ENCODE measurements at regions not wholly inside any gene's neighbourhood (a gene's known extent, or its start where the extent isn't known, plus 50 kb on each side); places are given as distances from the start of the nearest gene placed in this dataset.
"Not testable (repeated sequence)": the region's sequence is repeated elsewhere in the genome, so short reads cannot be mapped to it uniquely, and the experiment has no call there.

DNA sequence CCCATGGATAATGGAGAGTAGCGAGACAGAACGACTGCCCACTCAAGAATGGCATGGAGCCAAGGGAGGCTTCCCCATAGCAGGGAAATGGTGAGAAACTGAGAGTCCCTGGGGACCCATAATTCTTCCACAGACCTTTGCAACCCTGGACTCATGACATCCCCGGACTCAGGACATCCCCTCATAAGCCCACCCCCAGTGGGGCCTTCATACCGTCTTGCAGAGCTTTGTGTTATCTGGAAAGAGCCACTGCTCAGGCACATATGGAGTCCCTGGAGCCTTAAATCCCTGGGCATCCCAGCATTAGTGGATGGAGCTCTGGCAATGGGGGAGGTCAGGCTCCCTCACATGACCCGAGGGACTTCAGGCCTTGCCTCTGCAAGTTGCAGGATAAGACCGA, 865.4 kb upstream of the ARRDC3 start:
- DNase-seq (ENCODE audit: low spot score): no peak
- FAIRE-seq: no peak

DNA sequence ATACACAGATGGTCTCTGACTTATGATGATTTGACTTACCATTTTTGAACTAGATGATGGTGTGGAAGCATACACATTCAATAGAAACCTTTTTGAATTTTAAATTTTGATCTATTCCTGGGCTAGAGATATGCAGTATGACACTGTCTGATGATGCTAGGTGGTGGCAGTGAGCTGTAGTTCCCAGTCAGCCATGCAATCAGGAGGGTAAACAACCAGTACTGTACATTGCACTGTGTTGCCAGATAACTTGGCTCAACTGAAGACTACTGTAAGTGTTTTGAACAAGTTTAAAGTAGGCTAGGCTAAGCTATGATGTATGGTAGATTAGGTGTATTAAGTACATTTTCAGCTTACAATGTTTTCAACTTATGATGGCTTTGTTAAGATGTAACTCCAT, 859.1 kb upstream of the ARRDC3 start:
- no peak for DNase-seq (ENCODE audit: low spot score)
- no peak for FAIRE-seq

DNA sequence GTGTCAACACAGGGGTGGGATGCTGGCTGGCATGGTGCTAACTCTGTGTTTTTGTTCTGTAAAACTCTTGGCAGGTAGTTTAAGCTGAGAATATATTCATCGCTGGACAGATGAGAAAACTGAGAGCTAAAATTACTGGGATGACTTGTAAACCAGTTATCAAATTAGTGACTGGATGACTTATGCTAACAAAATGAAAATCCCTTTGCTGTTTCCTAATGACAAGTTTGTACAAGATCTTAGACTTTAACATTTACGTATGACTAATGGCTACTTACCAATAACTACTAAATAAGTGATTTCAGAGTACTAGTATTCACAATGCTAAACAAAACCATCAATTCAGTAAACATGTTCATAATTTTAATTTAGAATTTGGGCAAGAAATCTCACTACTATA, 854.8 kb upstream of the ARRDC3 start:
- FAIRE-seq: no peak

DNA sequence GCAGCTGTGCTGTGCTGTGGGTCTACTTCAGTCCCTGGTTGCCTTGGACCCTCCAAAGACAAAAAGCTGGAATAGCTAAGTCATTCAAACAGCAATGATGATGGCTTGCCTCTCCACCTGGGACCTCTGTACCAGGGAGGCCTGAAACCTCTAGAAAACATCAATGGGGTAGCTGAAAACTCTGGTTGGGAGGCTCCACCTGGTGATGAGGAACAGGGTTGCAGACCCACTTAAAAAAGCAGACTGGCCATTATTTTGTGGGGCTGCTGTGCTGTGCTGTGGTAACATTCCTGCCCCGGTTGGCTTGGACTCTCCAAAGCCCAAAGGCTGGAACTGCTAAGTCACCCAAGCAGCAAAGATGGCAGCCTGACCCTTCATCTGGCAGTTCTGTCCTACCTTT, 839.3 kb upstream of the ARRDC3 start:
- FAIRE-seq (no peak), DNase-seq (ENCODE audit: low spot score) (no peak)

More for the DNA sequence above, 854.8 kb upstream of the ARRDC3 start:
- no peak for DNase-seq (ENCODE audit: low spot score)

- not testable (repeated sequence) for FAIRE-seq
Measured at GRCh38 chr5:92216852-92217251, 833.7 kb upstream of the ARRDC3 start.

GRCh38 chr5:92215116-92215515, 832.0 kb upstream of the ARRDC3 start:
- FAIRE-seq (no peak), DNase-seq (ENCODE audit: low spot score) (no peak)

More at GRCh38 chr5:92216852-92217251, 833.7 kb upstream of the ARRDC3 start:
- DNase-seq (ENCODE audit: low spot score): not testable (repeated sequence)

DNA sequence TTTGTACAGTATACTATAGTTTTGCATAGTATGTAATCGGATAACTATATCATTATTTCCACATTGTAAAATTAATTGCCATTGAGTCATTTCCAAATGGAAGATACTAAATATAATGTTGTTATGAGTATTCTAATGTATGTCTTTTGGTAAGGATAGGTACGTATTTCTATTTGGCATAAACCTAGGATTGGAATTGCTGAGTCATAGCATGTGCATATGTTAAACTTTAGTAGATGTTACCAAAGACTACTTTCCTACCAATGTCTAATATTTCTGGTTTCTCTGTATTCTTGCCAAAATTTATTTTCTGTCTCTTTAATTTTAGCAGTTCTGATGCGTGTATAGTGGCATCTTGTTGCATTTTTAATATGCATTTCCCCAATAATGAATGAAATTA, 825.1 kb upstream of the ARRDC3 start:
- no peak for DNase-seq (ENCODE audit: low spot score)
- FAIRE-seq: no peak

- DNase-seq (ENCODE audit: low spot score) (no peak), FAIRE-seq (no peak)
Measured at GRCh38 chr5:92207151-92207550, 824.0 kb upstream of the ARRDC3 start.

DNA sequence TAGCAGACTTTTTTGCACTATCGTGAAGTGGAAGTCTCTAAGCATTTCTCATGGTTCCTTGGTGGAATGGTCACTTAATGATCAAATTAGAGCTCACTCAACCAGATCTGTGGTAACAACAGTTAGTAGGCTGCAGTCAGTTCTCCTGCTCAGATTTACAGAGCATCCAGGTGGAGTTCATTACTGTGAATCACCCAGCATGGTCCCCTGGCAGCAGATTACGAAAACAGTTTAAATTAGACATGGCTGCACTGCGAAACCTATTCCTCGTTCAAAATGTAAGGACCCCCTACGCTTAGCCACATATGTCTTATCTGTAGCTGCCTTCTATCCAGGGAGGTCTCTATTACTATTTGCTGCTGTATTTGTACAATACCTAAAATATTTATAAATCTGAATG, 823.6 kb upstream of the ARRDC3 start:
- no peak for DNase-seq (ENCODE audit: low spot score)

DNA sequence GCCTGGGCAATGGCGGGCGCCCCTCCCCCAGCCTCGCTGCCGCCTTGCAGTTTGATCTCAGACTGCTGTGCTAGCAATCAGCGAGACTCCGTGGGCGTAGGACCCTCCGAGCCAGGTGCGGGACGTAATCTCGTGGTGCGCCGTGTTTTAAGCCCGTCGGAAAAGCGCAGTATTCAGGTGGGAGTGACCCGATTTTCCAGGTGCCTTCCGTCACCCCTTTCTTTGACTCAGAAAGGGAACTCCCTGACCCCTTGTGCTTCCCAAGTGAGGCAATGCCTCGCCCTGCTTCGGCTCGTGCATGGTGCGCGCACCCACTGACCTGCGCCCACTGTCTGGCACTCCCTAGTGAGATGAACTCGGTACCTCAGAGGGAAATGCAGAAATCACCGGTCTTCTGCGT, 815.9 kb upstream of the ARRDC3 start:
- not testable (repeated sequence) for DNase-seq (ENCODE audit: low spot score); FAIRE-seq

More for the DNA sequence above, 823.6 kb upstream of the ARRDC3 start:
- FAIRE-seq: no peak

GRCh38 chr5:92181656-92182055, 798.5 kb upstream of the ARRDC3 start:
- no peak for DNase-seq (ENCODE audit: low spot score)
- no peak for FAIRE-seq

GRCh38 chr5:92180391-92180790, 797.3 kb upstream of the ARRDC3 start:
- FAIRE-seq (no peak), DNase-seq (ENCODE audit: low spot score) (no peak)

GRCh38 chr5:92179651-92180050, 796.5 kb upstream of the ARRDC3 start:
- DNase-seq (ENCODE audit: low spot score): no peak

DNA sequence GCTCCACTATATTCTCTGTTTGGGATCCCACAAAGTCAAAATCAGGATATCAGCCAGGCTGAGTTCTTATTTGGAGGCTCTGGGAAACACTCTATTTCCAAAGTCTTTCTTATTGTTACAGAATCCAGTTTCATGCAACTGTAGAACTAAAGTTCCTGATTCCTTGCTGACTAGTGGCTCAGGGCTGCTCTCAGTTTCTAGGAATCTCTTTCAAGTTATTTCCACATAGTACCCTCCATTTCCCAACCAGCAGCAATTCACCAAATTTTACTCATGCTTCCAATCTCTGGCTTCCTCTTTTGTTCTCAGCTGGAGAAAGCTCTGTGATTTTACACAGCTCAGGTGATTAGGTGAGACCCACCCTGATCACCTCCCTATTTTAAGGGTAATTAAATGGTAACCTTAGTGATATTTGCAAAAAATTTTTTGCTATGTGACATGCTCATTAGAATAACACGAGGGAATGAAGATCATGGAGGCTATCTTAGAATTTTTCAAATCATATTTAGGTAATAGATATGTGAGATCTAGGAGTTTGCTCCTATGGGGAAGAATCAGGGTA, 794.9 kb upstream of the ARRDC3 start:
- DNase-seq (ENCODE audit: low spot score): no peak
- FAIRE-seq: no peak

More at GRCh38 chr5:92179651-92180050, 796.5 kb upstream of the ARRDC3 start:
- no peak for FAIRE-seq

DNA sequence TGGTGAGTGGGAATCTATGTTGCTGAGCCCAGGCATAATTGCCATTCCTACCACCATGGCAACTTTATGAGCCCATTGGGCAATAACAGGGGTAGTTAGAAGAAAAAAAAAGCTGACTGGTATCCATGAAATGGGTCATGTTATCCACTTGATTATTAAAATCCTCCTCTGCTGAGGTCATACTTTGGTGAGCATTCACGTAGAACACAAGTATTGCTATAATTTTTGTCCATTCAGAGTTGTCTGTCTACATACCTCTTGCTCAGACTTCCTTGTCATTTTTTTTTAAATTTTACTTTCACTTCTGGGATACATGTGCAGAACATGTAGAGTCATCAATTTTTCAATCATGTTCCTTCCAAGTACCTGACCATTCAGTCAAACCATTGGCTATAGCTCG, 780.8 kb upstream of the ARRDC3 start:
- DNase-seq (ENCODE audit: low spot score) (no peak), FAIRE-seq (no peak)

DNA sequence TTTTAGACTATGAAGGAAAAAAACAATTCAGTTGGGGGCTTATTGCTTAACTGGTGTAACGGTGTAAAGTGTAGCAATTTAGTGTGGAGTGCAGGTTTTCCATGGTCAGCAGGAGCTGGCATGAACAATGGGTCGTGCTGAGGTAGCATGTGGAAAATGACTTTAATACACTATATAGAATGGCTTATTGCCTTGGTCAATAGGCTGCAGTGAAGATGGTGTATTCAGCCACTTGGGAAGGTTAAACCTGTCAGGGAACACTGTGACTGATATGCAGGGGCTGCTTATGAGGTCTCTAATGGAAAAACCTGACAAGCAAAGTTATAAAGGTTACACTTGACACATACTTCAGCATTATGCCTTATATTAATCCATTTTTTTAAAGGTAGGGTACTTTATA, 764.7 kb upstream of the ARRDC3 start:
- no peak for FAIRE-seq
- DNase-seq (ENCODE audit: low spot score): no peak

GRCh38 chr5:92147266-92147665, 764.1 kb upstream of the ARRDC3 start:
- FAIRE-seq: no peak
- no peak for DNase-seq (ENCODE audit: low spot score)

- no peak for DNase-seq (ENCODE audit: low spot score)
- FAIRE-seq: no peak
Measured at GRCh38 chr5:92145852-92146251, 762.7 kb upstream of the ARRDC3 start.

- no peak for DNase-seq (ENCODE audit: low spot score)
- FAIRE-seq: no peak
Measured at GRCh38 chr5:92144824-92145223, 761.7 kb upstream of the ARRDC3 start.

- not testable (repeated sequence) for DNase-seq (ENCODE audit: low spot score); FAIRE-seq
Measured at GRCh38 chr5:92132294-92132908, 749.3 kb upstream of the ARRDC3 start.

DNA sequence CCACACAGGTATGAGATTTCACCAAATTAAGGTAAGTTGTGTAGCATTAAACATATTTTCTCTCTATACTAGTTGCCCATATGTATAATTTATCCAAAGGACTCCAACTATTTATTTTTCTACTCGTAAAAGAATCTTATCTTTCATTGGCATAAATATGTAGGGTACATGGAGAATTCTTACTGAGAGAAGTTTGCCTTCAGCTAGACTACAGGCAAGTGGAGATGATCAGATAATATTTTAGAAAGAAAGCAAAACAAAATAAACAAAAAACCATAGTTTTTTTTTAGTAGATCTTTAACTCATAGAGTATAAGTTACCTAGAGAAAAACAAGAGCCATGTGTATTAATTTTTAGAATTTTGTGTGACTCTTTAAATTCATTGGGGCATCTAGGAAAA, 743.1 kb upstream of the ARRDC3 start:
- DNase-seq (ENCODE audit: low spot score): no peak
- no peak for FAIRE-seq

DNA sequence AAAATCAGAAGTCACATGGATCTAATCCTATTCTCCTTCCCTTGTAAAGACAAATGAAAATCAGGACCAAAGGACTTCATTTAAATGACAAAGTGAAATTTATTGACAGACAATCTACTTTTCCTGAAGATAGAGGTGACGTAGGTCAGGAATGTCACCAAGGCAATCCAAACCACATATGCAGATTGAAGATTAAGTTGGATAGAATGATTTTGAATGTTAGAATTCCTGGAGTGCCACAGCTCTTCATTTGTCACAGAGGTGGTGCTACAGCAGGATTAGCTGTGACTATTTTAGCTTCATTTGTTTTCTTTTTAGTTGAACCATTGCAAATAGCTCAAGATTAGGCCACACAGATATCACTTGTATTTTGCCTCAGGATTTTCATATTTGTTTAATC, 736.0 kb upstream of the ARRDC3 start:
- no peak for FAIRE-seq
- DNase-seq (ENCODE audit: low spot score): no peak

DNA sequence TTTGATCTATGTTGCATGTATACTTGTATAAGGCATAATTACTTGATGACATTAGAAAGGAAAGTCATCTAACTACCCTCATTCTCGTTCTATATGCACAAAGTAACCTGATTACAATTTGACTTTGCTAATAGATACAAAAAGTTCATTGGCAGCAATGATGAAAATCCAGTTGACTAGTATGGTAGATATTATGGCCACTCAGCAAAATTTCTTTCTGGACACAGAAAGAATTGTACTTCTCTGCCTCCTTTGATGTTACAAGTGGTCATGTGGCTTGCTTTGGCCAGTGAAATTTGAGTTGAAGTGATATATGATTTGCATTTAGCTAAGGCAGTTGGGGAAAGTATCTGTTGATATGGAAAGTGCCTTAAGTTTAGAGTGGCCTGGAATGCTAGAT, 723.7 kb upstream of the ARRDC3 start:
- DNase-seq (ENCODE audit: low spot score): no peak
- FAIRE-seq: no peak

All from RCC 7860 (cell line).